K562 (cell line): ENCODE measurements at regions not wholly inside any gene's neighbourhood (a gene's known extent, or its start where the extent isn't known, plus 50 kb on each side); places are given as distances from the start of the nearest gene placed in this dataset.
A peak's percentile ranks its signal among the peaks of the same experiment; 100 is the strongest.

ENCODE experiments used
- HDAC6 ChIP-seq: IDR thresholded peaks from 2 replicates; pipeline ENCODE4 v1.6.1; 2012; ENCODE audit warnings: low read depth, mild to moderate bottlenecking, control low read depth, inconsistent platforms, low read length, moderate library complexity
- PHTF2 ChIP-seq: fragments of 250-450 bp; sonication (Bioruptor Pico); IDR thresholded peaks from 2 replicates; pipeline ENCODE4 v1.5.0; 2021; ENCODE audit warnings: mild to moderate bottlenecking
- POLR2AphosphoS5 ChIP-seq: IDR thresholded peaks from 2 replicates; pipeline ENCODE4 v1.6.1; 2011; ENCODE audit warnings: mild to moderate bottlenecking, low read depth, low read length, moderate library complexity; ENCODE audit not compliant: control insufficient read depth, insufficient read depth
- PTRF ChIP-seq: fragments of 450-650 bp; IDR thresholded peaks from 2 replicates; pipeline ENCODE4 v1.6.1; 2016; ENCODE audit warnings: mild to moderate bottlenecking, missing genetic modification characterization, missing compliant biosample characterization
- SMAD4 ChIP-seq: fragments of 250-450 bp; sonication (Bioruptor Pico); conservative IDR thresholded peaks from 2 replicates; pipeline ENCODE4 v1.8.0; 2021; ENCODE audit warnings: inconsistent platforms, mild to moderate bottlenecking, moderate library complexity
- TCF3 ChIP-seq: sonication (generic); formaldehyde crosslinking; IDR thresholded peaks from 2 replicates; pipeline ENCODE4 v1.4.0; 2020; ENCODE audit warnings: mild to moderate bottlenecking, missing genetic modification reagents
- ZNF316 ChIP-seq: fragments of 450-650 bp; IDR thresholded peaks from 2 replicates; pipeline ENCODE4 v1.6.1; 2016
- ZNF583 ChIP-seq: fragments of 250-450 bp; sonication (Bioruptor Pico); IDR thresholded peaks from 2 replicates; pipeline ENCODE4 v1.4.0; 2020
- TF ChIP-seq, protein P1 (sequence below), 2 experiments: IDR thresholded peaks in 1 of 2; conservative IDR thresholded peaks in 1 of 2; 2 replicates each; pipeline ENCODE4 v1.6.1; 2016; ENCODE audit warnings: low read depth in 2 of 2, mild to moderate bottlenecking in 1 of 2, missing compliant biosample characterization in 1 of 2, missing genetic modification characterization in 1 of 2, moderate library complexity in 1 of 2
- TF ChIP-seq, protein P2 (sequence below): fragments of 250-450 bp; sonication (Bioruptor Pico); IDR thresholded peaks from 2 replicates; pipeline ENCODE4 v1.6.1; 2021; ENCODE audit warnings: mild to moderate bottlenecking
- TF ChIP-seq, protein P3 (sequence below): fragments of 250-450 bp; sonication (Bioruptor Pico); IDR thresholded peaks from 2 replicates; pipeline ENCODE4 v1.5.0; 2021; ENCODE audit warnings: mild to moderate bottlenecking, moderate library complexity
- TF ChIP-seq, protein P4 (sequence below): fragments of 450-650 bp; IDR thresholded peaks from 2 replicates; pipeline ENCODE4 v1.6.1; 2016; ENCODE audit warnings: missing biosample characterization, missing genetic modification characterization
- TF ChIP-seq, protein P5 (sequence below): fragments of 200-800 bp; sonication (Bioruptor generic); IDR thresholded peaks from 2 replicates; pipeline ENCODE4 v1.6.1; 2017; ENCODE audit warnings: missing genetic modification characterization, missing compliant biosample characterization

DNA sequence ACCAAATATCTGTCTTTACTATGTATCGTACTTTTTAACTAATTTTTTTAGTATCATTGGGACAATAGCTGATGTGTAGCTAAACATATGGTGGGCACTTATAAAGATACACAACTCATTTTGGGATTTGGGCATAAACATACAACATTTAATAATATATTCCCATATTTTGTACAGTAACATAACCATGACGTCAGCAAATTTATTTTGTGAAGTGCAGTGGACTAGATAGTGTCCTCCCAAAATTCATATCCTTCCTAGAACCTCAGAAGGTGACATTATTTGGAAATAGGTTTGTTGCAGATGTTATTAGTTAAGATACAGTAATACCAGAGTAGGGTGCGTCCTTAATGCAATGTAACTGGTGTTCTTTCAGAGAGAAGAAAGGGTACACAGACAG lies 356.7 kb downstream of the CDH7 start (continued):
- TF ChIP-seq, protein P1, sequence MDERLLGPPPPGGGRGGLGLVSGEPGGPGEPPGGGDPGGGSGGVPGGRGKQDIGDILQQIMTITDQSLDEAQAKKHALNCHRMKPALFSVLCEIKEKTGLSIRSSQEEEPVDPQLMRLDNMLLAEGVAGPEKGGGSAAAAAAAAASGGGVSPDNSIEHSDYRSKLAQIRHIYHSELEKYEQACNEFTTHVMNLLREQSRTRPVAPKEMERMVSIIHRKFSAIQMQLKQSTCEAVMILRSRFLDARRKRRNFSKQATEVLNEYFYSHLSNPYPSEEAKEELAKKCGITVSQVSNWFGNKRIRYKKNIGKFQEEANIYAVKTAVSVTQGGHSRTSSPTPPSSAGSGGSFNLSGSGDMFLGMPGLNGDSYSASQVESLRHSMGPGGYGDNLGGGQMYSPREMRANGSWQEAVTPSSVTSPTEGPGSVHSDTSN (CRISPR knock-in tag; IDR thresholded peaks at IDR 0.05; ENCODE audit: low read depth): no peak
- TF ChIP-seq, protein P1 (tag; conservative IDR thresholded peaks at IDR 0.05; ENCODE audit: low read depth): no peak
- TF ChIP-seq ZNF583 (CRISPR knock-in tag) (no peak), POLR2AphosphoS5 (no peak), TCF3 (CRISPR knock-in tag) (no peak), PTRF (tag) (no peak), PHTF2 (CRISPR knock-in tag) (no peak), ZNF316 (peak; percentile 43), SMAD4 (CRISPR knock-in tag) (no peak), HDAC6 (no peak)
- TF ChIP-seq, protein P2, sequence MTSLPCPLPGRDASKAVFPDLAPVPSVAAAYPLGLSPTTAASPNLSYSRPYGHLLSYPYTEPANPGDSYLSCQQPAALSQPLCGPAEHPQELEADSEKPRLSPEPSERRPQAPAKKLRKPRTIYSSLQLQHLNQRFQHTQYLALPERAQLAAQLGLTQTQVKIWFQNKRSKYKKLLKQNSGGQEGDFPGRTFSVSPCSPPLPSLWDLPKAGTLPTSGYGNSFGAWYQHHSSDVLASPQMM: no peak
- TF ChIP-seq, protein P3, sequence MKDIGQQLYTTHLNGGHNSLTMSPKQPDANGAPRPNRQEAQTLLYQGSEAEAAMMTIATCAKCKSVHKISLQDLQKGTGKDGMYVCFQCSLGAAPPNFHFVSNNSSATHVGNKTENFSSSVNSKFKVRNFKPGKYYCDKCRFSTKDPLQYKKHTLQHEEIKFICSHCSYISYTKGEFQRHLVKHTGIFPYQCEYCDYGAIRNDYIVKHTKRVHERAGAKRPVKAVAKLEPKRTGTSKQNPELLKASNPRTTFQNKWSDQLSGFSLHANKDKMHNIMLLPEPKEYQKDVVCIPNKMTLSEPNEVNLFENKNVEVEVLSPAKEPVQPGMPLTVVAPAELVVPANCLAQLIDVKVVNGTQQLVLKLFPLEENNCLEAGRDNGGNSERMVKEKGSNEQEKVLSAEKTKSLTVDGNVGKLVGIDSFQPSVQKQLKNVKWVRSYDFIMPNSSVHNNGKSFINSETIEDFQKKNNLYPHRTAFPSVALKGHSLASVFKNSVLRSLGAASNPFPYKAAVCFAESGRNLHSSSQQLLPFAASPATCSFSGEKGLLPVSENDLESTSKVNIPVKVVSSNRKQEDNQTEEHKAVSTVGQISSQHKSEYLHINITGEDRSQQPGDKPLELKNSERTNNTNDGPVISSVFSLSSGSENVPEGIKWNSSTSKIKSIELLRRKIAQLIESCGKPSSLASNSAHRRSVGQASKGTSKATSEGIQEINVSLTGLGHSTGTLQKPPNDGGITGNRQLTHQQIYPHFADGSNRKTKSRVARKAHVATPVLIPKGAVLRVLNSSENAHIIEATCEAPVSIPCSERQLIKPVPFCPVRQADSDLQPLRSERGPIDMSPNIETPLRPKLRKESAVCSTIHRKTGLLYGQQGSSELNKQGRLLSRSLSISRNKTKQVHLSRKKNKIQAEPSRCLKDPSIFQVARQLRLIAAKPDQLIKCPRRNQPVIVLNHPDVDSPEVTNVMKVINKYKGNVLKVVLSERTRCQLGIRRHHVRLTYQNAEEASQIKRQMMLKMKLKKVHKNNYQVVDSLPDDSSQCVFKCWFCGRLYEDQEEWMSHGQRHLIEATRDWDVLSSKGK (CRISPR knock-in tag): no peak
- TF ChIP-seq, protein P4, sequence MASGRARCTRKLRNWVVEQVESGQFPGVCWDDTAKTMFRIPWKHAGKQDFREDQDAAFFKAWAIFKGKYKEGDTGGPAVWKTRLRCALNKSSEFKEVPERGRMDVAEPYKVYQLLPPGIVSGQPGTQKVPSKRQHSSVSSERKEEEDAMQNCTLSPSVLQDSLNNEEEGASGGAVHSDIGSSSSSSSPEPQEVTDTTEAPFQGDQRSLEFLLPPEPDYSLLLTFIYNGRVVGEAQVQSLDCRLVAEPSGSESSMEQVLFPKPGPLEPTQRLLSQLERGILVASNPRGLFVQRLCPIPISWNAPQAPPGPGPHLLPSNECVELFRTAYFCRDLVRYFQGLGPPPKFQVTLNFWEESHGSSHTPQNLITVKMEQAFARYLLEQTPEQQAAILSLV: no peak
- TF ChIP-seq, protein P5, sequence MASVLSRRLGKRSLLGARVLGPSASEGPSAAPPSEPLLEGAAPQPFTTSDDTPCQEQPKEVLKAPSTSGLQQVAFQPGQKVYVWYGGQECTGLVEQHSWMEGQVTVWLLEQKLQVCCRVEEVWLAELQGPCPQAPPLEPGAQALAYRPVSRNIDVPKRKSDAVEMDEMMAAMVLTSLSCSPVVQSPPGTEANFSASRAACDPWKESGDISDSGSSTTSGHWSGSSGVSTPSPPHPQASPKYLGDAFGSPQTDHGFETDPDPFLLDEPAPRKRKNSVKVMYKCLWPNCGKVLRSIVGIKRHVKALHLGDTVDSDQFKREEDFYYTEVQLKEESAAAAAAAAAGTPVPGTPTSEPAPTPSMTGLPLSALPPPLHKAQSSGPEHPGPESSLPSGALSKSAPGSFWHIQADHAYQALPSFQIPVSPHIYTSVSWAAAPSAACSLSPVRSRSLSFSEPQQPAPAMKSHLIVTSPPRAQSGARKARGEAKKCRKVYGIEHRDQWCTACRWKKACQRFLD (CRISPR knock-in tag): no peak
- TF ChIP-seq, all 486 proteins: peak for 3
